Activated CD4-positive, CD25-positive, alpha-beta regulatory T cell treated with anti-CD3 and anti-CD28 coated beads, Interleukin-2, amount 50 U/mL, for 24 hours (primary cell): ENCODE measurements at regions not wholly inside any gene's neighbourhood (a gene's known extent, or its start where the extent isn't known, plus 50 kb on each side); places are given as distances from the start of the nearest gene placed in this dataset.
"Not testable (repeated sequence)": the region's sequence is repeated elsewhere in the genome, so short reads cannot be mapped to it uniquely, and the experiment has no call there.

Source experiments
- ATAC-seq, 2 donors: fragments of 150-1000 bp; cut with Tn5 transposase; one replicate each; pipeline ENCODE4 v1.10.0; 2021; ENCODE audit warnings: mild to moderate bottlenecking in 1 of 2, moderate library complexity in 1 of 2

DNA sequence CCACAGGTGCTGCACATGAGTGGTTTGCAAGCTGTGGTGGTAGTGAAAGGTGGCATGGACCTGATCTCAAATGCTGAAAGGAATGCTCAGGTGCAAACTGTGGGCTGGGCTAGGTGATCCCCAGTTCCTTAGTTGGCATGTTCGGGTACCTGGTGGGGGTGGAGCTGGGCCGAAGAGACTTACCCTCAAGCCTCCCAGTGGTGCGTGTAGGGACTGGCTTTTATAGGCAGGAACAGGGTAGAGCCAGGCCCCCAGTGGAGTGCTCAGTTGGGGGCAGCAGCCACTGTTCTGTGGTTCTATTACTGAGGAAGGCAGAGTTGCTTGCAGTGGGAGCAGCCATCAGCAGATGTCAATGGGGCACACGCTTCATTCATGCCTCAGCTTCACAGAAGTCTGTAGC, 399.8 kb downstream of the HTR1B start:
- ATAC-seq, result no peak

DNA sequence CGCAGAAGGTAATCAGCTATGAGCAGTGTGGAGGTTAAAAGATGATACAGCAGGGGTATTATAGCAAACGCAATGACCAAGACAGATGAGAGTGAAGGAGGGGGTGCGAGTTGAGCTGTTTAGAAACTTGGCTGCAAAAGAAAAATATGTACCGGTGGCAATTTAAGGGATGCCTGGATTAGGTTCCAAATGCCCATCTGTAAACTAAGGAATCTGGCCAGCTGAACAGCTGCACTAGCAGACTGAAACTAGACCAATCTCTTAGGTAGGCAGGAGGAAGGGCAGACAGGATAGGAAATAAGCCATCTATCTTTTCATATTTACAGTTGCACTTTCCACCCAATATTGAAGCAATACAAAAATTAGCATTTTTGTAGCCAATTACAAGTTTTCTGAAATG, 407.6 kb downstream of the HTR1B start:
- no peak for ATAC-seq

DNA sequence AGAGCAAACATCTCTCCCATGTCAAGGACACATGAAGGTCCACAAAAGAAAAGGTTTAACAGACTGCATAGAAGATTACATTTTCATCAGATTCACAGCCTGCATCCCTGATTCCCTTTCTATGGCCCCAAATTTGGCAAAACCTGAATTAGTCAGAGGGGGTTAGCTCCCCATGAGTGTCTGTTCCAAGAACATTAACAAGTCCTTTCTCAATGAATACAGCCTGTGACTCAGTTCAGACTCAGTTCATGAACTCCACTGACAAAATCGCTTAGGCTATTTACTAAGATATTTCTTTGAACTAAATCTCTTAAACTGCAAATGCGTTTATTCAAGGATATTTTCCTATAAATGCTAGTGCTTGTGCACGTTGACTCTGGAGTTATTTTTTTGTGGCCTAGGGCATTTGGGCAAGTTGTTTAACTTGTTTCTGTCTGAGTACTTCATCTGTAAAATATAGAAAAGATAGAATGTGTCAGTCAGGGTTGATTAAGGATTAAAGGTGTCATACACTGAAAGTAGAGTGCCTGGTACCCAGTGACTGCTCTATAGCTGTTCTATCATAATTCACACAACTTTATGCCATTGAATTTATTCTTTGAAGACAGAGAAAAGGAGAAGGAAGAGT, 422.6 kb downstream of the HTR1B start:
- no peak for ATAC-seq

DNA sequence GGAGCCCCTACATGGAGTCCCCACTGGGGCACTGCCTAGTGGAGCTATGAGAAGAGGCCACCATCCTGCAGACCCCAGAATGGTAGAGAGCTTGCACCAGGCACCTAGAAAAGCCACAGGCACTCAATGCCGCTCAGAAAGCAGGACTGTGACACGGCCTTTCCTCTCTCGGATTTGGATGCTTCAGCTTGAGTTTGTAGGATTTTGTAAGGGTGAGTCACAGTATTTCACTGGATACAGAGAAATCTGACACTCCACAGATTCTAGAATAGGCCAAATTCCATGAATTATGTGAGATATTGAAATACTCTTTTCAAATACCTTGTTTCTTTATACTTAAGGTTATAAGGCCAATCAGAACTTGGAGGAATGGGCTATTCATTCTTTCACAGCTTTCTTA, 424.5 kb downstream of the HTR1B start:
- no peak for ATAC-seq

DNA sequence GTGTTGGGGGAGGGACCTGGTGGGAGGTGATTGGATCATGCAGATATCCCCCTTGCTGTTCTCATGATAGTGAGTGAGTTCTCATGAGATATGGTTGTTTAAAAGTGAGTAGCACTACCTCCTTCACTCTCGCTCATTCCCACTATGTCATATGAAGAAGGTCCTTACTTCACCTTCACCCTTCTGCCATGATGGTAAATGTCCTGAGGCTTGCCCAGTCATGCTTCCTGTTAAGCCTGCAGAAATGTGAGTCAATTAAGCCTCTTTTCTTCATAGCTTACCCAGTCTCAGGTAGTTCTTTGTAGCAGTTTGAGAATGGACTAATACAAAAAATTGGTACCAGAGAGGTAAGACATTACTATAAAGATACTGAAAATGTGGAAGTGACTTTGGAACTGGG, 425.9 kb downstream of the HTR1B start:
- no peak for ATAC-seq

DNA sequence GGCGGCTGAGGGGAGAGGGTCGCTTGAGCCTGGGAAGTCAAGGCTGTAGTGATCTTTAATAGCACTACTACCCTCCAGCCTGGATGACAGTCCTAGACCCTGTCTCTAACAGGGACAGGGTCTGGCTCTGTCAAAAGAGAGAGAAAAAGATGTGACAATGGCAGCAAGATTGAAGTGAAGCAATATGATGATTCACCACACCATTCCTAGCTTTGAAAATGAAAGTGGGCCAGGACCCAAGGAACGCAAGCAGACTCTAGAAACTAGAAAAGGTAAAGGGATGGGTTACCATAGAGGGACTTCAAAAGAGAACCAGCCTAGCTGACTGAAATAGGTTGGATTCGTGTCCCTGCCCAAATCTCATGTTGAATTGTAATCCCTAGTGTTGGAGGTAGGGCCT, 426.9 kb downstream of the HTR1B start:
- ATAC-seq, result no peak

DNA sequence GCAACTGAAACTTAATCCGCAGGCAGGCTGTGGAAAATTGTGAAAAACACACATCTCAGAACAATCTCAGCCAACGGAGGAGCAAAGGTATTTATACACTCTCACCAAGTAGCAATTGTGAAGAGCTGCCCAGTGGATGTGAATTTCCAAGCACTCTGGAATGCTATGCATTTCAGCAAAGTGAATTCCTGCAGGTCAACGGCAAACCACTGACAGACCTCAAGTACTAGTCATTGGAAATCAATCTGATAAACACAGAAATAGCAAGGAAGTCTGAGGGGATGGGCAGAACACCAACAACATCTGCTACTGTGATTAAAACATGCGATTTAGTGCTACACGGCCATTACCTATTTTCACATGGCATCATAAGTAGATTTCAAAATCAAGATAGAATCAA, 429.1 kb downstream of the HTR1B start:
- no peak for ATAC-seq

DNA sequence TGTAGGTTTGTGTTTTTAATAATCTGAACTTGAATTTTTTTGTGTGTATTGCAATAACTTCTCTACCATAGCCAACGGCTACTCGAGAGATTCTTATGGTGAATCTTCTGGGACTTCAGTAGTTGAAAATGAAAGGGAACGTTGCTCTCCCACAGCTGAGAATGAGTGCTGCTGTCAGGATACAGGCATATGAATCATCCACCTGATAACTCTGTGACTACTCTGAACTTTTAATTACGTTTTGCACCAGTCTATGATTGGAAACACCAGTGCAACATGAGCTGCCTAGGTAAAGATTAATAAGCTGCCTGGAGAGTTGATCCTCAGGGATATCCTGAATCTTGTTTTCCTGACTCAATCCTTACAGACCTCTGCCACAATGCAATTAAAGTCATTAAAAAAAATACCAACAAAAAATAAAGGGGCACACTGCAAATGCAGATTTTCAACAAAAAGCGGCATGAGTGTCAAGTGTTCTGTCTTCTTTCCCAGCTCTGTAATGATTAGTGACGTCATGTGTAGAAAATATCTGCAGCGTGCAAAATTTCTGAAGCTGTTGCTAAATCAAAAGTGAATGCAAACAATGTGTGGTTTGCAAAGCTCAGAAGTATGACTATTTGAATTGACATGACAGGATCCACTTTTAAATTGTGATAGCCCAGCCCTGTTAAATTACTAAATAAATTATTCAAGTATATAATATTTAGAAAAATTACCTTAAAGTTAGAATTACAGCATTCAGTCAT, 432.2 kb downstream of the HTR1B start:
- ATAC-seq, result no peak

DNA sequence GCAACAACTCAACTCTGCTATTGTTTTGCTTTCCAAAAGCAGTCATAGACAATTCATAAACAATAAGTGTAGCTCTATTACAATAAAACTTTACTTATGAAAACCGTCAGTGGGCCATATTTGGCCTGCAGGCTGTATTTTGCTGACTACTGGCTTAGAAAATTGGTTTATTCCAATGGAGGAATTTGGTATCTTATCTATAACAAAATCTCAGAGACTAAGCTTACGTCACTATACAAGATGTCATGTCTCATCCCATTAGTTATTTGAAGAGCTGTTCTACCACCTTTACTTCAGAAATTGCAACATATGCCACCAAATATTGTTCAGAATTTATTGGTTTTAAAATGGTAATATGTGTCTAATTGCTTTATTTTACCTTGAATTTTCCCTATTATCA, 436.9 kb downstream of the HTR1B start:
- ATAC-seq, result no peak

DNA sequence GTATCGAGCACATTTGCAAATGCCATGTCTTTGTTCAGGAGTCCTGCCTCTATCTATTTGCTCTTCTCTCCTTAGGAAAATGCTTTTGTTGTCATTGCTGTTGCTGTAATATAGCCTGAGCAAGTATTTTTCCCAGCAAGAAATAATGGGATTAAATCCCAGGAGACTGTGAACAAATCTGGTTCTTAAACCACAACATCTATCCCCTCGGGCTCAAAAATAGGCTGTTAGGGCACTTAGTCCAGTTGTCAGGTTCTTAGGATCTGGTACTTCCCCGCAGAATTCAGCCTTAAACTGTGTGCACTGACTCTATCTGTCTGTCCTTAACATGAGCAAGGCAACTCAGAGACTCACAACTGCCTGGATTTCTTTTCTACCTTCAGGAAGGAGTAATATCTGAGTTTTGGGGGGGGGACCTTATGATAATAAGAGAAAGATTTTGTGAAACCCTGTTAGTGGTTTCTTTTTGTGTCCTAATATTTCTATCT, 437.5 kb downstream of the HTR1B start:
- ATAC-seq, result no peak

DNA sequence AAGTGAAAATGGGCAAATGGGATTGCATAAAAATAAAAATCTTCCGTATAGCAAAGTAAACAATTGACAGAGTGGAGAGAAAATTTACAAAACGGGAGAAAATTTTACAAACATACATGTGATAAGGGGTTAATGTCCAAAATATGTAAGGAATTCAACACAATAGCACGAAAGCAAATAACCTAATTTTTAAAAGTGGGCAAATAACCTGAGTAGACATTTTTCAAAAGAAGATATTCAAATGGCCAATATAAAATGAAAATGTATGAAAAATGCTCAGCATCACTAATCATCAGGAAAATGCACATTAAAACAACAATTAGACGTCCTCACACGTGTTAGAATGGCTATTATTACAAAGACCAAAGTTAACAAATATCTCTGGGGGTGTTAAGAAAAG, 441.5 kb downstream of the HTR1B start:
- no peak for ATAC-seq

DNA sequence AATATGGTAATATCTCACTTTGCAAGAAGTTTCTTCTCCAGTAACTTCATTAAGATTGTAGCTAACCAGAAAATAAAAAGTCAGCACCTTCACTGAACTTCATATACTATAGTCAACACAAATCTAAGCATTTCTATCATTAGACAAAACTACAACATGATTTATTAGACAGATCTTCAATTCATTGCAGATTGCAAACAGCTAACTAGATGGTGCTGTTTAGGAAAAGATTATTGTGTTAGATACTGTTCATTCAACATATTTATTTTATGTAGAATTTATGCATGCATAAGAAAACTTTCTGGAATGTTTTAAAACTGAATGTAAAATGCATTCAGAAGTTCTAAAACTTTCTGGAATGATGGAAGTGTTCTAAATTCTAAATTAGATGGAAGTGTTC, 442.1 kb downstream of the HTR1B start:
- no peak for ATAC-seq

DNA sequence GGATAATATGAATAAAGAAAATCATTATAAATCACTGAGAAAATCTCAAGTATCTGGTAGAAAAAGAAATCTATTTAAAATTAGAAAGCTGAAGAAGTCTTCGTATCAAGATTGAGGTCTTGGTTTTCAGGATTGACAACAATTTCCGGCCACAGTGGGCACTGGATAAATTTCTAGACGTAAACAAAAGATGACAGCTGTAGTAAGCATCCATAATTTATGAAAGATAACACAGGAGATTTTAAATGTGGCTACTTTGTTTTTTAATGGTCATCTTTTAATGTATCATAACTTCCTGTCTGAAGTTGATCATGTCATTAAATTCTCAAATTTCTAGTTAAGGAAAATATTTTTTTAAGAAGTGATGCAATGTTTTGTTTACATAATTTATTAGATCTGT, 444.2 kb downstream of the HTR1B start:
- ATAC-seq, result no peak

DNA sequence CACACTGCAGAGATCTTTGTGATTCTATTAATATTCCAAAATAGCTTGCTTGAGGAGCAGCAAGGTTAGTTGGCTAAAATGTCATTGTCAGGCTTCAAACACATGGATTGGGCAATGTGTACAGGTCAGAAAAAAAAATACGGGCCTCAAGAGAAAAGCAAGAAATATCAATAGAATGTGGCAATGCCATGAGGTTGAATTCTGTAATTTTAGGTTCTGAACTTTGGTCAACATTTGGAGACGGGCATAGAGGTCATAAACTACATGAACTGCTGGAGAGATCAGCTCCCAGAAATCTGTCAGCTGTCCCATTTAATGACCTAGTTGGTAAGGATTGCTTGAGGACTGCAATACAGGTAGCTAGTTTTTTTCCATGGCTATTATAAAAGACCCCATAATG, 445.8 kb downstream of the HTR1B start:
- ATAC-seq, result no peak

DNA sequence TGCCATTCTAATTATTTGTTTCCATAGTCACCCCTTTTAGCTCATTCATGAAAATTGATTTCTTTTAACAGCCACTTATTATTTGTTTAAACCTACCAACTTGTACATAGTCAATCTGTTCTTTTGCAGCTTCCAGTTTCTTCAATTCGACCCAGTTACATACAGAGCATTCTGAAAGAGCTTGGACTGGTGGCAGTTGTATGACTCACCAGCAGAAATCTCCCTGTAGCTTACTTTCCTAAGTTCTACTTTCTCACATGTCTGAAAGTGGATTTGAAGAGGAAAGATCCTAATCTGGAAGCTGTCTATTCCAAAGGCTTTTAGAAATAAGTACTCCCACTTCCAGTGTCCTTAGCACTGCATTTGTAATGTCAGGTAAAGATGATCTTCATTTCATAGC, 447.9 kb downstream of the HTR1B start:
- no peak for ATAC-seq

DNA sequence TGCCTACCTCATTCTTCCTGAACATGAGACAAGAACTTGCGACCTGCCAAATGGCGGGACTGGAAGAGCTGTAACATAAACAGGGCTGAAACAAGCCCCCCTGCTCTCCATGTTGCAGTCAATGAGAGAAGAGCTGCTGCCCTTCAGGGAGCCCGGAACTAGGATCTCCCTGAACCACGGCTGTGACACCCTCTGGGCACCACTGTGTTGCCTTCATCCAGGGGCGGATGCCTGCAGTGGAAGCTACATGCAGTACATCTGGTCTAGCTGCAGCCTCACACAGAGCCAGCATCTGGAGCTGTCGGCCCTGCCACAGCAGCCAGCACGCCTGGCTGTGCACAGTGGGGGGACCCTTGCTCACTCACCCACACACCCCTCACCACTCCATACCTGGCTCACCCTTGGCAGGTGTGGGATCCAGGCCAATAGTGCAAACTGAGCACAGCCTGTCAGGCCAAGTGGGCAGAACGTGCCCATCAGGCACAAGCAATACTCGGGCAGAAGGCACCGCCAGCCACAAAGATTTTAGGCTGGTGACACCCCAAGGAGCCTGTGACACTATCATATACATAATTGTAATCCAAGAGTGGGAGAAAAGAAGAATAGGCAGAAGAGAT, 451.3 kb downstream of the HTR1B start:
- no peak for ATAC-seq

DNA sequence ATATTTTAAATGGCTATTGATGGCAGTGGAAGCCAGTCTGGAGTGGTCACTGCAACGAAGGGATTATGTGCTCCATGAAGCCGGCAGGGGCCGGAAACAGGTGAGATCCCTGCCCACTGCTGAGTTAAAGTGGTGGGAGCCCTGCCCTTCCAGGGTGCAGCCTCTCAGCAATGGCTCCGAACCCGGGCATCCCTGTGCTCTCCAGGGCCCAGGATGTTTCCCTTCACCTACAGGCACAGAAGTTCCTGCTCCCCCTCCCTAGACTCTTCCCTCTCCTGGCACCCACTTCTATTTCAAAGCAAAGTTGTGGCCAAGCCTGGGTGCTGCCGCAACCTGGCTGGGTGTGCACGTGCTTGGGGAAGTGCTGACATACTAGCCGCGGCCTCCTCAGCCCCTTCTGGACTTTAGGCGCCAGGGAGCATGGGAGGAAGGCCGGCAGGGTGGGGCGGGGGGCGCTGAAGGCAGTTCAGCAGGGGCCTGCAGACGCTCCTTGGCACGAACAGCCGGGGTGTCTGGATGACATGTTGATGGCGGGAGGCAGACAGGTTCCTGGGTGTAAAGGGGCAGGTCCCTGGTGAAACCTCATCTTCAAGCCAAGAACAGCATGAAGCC, 452.3 kb downstream of the HTR1B start:
- no peak for ATAC-seq

DNA sequence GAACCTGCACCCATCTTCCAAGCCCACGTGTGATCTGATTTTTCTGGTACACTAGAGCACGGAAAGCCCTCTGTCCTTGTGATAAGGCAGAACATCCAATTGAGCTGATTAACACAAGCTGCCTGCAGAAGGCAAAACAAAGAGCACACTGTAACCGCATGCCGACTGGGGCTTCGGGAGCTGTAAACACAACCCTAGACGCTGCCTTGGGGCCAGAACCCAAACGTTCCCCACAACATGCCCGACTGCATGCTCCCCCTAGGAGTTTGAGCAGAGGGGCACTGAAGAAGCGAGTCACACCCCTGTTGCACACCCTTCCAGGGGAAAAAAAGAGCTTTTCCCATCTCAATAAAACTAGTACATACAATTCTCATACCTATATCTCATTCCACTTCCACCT, 470.7 kb downstream of the HTR1B start:
- ATAC-seq, result no peak

DNA sequence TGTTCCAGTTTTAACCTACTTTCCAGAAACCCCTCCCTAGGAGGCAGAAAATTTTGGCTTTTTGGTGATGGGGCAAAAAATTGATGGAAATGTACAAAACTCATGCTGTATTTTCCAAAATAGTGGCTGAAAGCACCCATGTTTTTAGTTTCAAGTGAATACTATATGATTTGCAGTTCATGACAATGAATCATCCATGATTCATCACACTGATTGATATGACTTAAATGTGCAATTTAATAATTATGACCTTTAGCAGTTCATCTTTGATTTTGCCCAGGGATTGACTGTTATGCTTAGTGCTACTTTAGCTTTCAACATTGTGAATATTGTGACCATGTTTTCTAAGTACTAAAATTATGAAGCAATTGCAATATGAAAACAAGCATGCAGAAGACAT, 478.7 kb downstream of the HTR1B start:
- ATAC-seq, result no peak

DNA sequence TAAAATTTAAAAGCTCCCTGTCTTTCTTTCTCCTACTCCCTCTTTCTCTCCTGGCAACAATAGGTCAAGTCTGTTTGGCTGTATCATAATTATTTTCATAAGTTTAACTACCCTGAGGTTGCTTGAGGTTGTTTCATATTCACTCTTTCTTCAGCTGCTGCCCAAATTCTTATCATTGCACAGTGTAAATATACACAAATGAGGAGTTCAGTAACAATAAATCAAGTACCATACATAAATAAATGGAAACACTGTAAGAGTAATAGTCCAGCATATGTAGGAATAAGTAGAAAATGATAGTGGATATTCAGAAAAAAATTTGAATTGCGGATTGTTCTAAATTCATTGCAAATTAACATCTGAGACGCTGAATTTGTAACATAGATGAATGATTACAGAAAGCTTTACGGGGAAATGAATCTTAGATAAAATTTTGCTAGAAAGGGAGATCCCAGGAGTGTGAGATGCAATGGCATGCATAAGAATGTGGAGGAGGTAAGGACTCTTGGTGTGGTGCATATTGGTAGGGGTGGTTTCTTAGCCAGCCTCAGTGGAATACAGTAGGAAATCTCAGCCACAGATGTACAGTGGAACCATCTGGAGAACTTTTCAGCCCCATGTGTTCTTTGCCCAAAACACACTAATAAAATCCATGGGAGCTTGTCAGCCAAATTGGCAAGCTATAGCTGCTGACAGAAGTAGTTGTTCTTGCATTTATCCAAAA, 480.7 kb downstream of the HTR1B start:
- ATAC-seq, result no peak

DNA sequence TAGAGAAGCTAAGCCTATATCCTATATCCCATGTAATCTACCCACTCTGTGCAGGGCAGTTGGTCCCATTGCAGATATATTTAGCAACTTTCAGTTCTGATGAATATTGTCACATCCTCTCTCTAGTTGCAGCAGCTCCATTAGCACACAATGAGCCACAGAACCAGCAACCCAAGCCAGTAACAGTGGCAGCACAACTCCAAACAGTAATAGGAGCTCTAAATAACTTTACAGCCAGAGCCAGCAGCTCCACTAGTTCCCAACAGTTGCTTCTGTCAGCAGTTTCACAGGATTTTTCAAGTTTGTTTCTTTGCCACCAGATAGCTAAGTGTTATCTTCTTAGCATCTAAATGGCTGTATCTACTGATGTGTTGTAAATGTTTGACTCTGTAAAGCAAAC, 490.8 kb downstream of the HTR1B start:
- ATAC-seq, result no peak

DNA sequence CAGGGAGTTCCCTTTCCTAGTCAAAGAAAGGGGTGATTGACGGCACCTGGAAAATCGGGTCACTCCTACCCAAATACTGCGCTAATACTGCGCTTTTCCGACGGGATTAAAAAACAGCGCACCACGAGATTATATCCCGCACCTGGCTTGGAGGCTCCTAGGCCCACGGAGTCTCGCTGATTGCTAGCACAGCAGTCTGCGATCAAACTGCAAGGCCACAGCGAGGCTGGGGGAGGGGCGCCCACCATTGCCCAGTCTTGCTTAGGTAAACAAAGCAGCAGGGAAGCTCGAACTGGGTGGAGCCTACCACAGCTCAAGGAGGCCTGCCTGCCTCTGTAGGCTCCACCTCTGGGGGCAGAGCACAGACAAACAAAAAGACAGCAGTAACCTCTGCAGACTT, 504.1 kb downstream of the HTR1B start:
- ATAC-seq, result not testable (repeated sequence)
